Epidermal melanocyte (primary cell): ENCODE measurements at regions not wholly inside any gene's neighbourhood (a gene's known extent, or its start where the extent isn't known, plus 50 kb on each side); places are given as distances from the start of the nearest gene placed in this dataset.
"Not testable (repeated sequence)": the region's sequence is repeated elsewhere in the genome, so short reads cannot be mapped to it uniquely, and the experiment has no call there.

Experiments used
- DNase-seq: peaks from one replicate; pipeline ENCODE4 v3.0.0; 2011; ENCODE audit warnings: low spot score; ENCODE audit not compliant: insufficient read length

- DNase-seq = no peak
Observed at GRCh38 chr17:63173450-63173849, 207.4 kb downstream of the TANC2 start.

- DNase-seq = no peak
Observed at GRCh38 chr17:63173903-63174302, 207.9 kb downstream of the TANC2 start.

GRCh38 chr17:63178530-63178929 is 212.5 kb downstream of the TANC2 start:
- no peak for DNase-seq

- no peak for DNase-seq
Observed at GRCh38 chr17:63181856-63182255, 215.8 kb downstream of the TANC2 start.

GRCh38 chr17:63185420-63185819 is 219.4 kb downstream of the TANC2 start:
- DNase-seq = no peak

GRCh38 chr17:63189082-63189481 is 223.0 kb downstream of the TANC2 start:
- DNase-seq = no peak

- no peak for DNase-seq
Observed at GRCh38 chr17:63189930-63190329, 223.9 kb downstream of the TANC2 start.

GRCh38 chr17:63190821-63191370 is 224.9 kb downstream of the TANC2 start:
- no peak for DNase-seq

- DNase-seq = no peak
Observed at GRCh38 chr17:63191610-63192009, 225.6 kb downstream of the TANC2 start.

GRCh38 chr17:63193827-63194226 is 227.8 kb downstream of the TANC2 start:
- DNase-seq = no peak

- DNase-seq = no peak
Observed at GRCh38 chr17:63196772-63197335, 230.8 kb downstream of the TANC2 start.

- DNase-seq = no peak
Observed at GRCh38 chr17:63203652-63204051, 237.6 kb downstream of the TANC2 start.

GRCh38 chr17:63221939-63222338 is 224.2 kb downstream of the CYB561 start:
- DNase-seq = no peak

- no peak for DNase-seq
Observed at GRCh38 chr17:63222655-63223054, 223.5 kb downstream of the CYB561 start.

- no peak for DNase-seq
Observed at GRCh38 chr17:63223212-63223911, 222.7 kb downstream of the CYB561 start.

GRCh38 chr17:63224644-63225043 is 221.5 kb downstream of the CYB561 start:
- DNase-seq = no peak

- not testable (repeated sequence) for DNase-seq
Observed at GRCh38 chr17:63226720-63227119, 219.4 kb downstream of the CYB561 start.

- DNase-seq = not testable (repeated sequence)
Observed at GRCh38 chr17:63231015-63231620, 215.0 kb downstream of the CYB561 start.

- no peak for DNase-seq
Observed at GRCh38 chr17:63232565-63233310, 213.4 kb downstream of the CYB561 start.

GRCh38 chr17:63240106-63240505 is 206.0 kb downstream of the CYB561 start:
- no peak for DNase-seq

GRCh38 chr17:63246344-63246743 is 199.8 kb downstream of the CYB561 start:
- DNase-seq = no peak

GRCh38 chr17:63247706-63248105 is 198.4 kb downstream of the CYB561 start:
- no peak for DNase-seq
